ENCODE measurements at regions not wholly inside any gene's neighbourhood (a gene's known extent, or its start where the extent isn't known, plus 50 kb on each side); places are given as distances from the start of the nearest gene placed in this dataset.

- peak; percentile 4 for DNase-seq (ENCODE audit: low read depth)
These were observed 59.8 kb upstream of the GPM6A start for GRCh38 chr4:175871774-175872405.

GRCh38 chr4:175873707-175874106 lies 61.6 kb upstream of the GPM6A start:
- no peak for DNase-seq (ENCODE audit: low read depth)

- DNase-seq (ENCODE audit: low read depth): no peak
These were observed 62.2 kb upstream of the GPM6A start for GRCh38 chr4:175874306-175874705.

GRCh38 chr4:175875993-175876771 lies 64.1 kb upstream of the GPM6A start:
- no peak for DNase-seq (ENCODE audit: low read depth)

GRCh38 chr4:175882891-175883290 lies 70.8 kb upstream of the GPM6A start:
- DNase-seq (ENCODE audit: low read depth): no peak

GRCh38 chr4:175884048-175884447 lies 72.0 kb upstream of the GPM6A start:
- no peak for DNase-seq (ENCODE audit: low read depth)

GRCh38 chr4:175891231-175891630 lies 79.2 kb upstream of the GPM6A start:
- no peak for DNase-seq (ENCODE audit: low read depth)

- DNase-seq (ENCODE audit: low read depth): peak; percentile 15
These were observed 79.8 kb upstream of the GPM6A start for GRCh38 chr4:175891851-175892250.

- DNase-seq (ENCODE audit: low read depth): no peak
These were observed 93.9 kb upstream of the GPM6A start for GRCh38 chr4:175905925-175906324.

- DNase-seq (ENCODE audit: low read depth): no peak
These were observed 94.3 kb upstream of the GPM6A start for GRCh38 chr4:175906384-175906783.

GRCh38 chr4:175910700-175911099 lies 98.6 kb upstream of the GPM6A start:
- no peak for DNase-seq (ENCODE audit: low read depth)

- DNase-seq (ENCODE audit: low read depth): no peak
These were observed 104.7 kb upstream of the GPM6A start for GRCh38 chr4:175916626-175917351.

GRCh38 chr4:175927121-175927520 lies 115.1 kb upstream of the GPM6A start:
- no peak for DNase-seq (ENCODE audit: low read depth)

- no peak for DNase-seq (ENCODE audit: low read depth)
These were observed 117.4 kb upstream of the GPM6A start for GRCh38 chr4:175929441-175929840.

- no peak for DNase-seq (ENCODE audit: low read depth)
These were observed 117.9 kb upstream of the GPM6A start for GRCh38 chr4:175929932-175930331.

- no peak for DNase-seq (ENCODE audit: low read depth)
These were observed 118.4 kb upstream of the GPM6A start for GRCh38 chr4:175930471-175930870.

- no peak for DNase-seq (ENCODE audit: low read depth)
These were observed 120.1 kb upstream of the GPM6A start for GRCh38 chr4:175932116-175932515.

- no peak for DNase-seq (ENCODE audit: low read depth)
These were observed 122.4 kb upstream of the GPM6A start for GRCh38 chr4:175934506-175934905.

GRCh38 chr4:175935016-175935661 lies 123.1 kb upstream of the GPM6A start:
- no peak for DNase-seq (ENCODE audit: low read depth)

GRCh38 chr4:175944126-175944910 lies 121.3 kb upstream of the WDR17 start:
- no peak for DNase-seq (ENCODE audit: low read depth)

GRCh38 chr4:175946472-175947116 lies 119.0 kb upstream of the WDR17 start:
- no peak for DNase-seq (ENCODE audit: low read depth)

Data from EH (cell line).